Ramos (cell line): ENCODE measurements at regions not wholly inside any gene's neighbourhood (a gene's known extent, or its start where the extent isn't known, plus 50 kb on each side); places are given as distances from the start of the nearest gene placed in this dataset.

Experiments used
- in situ Hi-C: fragments of 300-500 bp; cut with MboI; formaldehyde crosslinking; loops from one replicate; pipeline ENCODE4 v1.14.3; 2022; ENCODE audit warnings: low sequenced_read_pairs; ENCODE audit not compliant: unreplicated experiment

DNA sequence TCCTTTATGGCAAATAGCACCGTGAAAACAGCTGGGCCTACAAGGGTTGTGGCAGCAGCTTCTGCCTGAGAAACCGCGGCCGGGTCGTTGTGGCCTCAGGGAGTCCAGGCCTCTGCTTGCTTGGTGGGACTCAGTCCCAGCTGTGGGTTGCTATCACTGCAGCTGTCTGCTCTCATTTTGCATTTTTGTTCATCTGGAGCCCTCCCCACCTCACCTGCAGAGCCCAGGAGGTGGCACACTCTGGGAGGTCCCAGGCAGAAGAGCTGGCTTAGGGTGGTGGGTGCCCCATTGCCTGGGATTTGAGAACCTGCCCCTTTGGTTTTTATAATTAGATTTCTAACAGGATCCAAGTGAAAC is 138.4 kb downstream of the GADD45G start:
- in situ Hi-C loops, result no loop called here

DNA sequence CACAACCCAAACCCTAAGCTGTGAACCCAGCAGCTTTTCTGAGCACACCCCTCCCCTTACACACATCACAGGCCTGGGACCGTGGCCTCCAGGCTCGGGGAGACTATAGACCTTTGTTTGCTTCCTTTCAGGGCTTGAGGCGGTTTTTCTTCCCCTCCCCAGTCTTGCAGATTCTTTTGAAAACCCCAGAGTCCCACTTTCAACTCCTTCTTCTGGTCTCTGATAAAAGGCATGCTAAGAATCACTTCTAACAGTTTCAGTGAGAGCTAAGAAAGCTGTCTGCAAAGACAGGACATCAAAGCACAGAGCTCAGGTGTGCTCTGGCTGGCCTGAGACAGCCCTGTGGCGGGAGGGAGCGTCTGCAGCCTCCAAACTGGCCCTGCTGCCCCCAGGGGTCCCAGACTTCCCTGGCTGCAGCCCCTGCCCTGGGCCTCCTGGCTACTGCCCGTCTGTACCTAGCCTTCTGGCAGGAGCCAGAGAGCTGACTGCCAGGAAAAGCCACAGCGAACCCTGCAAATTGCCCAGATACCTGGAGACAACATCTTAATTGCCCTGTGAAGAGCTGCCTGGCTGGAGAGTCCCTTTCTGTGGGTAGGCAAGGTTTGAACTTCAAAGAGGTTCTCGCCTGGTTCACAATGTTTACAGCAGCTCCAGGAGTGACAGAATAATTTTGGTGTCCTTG is 138.9 kb downstream of the GADD45G start:
- in situ Hi-C loops, result no loop called here

DNA sequence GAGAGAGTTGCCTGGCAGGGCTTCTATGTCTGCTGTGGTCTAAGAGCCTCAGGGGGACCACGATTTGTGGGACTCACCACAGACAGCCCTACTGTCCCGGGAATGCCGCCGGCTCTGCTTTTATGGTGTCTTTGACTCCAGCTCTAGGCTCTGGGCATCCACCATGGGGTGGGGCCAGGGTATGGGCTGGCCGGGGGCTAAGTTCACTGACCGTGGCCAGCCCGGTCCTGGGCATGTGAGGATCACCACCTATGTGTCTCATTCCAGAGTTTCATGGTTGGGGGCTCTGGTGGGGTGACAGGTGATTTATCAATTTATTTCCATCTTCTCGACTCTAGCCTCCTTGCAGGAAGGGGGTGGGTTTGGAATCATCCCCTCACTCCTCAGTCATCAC is 139.4 kb downstream of the GADD45G start:
- in situ Hi-C loops, result no loop called here

DNA sequence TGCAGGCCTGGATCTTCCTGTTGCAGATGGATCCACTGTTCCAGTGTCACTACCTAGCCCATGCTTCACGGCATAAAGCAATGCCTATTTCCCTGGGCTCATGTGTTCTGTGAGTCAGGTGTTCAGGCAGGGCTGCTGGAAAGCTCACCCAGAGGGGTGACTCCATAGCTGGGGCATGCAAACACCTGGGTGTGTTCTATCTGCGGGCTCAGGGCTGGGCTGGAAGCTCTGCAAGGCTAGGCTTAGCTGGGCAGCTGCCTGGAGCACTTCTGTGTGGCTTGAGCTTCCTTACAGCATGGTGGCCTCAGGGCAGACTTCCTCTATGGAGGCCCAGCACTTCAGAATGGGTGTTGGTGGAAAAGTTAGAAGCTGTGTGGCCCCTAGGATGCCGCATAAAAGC is 139.9 kb downstream of the GADD45G start:
- in situ Hi-C loops, result no loop called here

DNA sequence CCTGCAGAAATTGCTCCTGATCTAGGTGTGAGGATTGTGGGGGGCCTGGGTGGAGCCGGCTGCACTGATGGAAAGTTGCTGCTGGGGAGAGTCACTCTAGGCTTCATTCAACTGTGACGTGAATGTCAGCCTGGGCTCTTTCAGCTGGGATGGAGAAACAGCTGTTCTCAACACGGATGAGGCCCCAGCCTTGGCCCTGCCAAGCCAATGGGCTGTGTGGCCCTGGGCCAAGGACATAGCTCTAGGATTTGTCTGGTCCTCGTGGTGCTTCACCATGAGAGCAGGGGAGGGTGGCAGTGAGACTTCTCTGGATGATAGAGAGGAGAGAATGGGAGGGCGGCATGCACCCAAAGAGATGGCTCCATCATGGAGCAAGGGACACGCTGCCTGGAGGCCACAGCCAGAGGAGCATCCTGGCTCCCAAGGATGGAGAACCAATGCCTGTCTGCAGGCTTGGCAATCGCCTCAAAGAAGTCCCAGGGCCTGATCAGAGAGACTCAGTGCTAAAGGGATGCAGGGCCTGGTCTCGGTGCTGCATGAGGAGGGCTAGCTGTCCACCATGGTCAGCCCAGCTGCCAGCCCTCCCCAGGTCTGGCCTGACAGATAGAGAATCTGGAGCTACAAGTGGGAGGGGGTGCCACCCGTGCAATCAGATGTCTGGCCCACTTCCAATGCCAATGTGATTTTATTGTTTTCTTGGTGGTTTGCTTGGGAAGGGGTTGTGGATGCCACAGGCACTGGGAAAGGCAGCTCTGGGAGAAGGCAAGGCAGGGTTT is 141.0 kb downstream of the GADD45G start:
- in situ Hi-C loops, result no loop called here

DNA sequence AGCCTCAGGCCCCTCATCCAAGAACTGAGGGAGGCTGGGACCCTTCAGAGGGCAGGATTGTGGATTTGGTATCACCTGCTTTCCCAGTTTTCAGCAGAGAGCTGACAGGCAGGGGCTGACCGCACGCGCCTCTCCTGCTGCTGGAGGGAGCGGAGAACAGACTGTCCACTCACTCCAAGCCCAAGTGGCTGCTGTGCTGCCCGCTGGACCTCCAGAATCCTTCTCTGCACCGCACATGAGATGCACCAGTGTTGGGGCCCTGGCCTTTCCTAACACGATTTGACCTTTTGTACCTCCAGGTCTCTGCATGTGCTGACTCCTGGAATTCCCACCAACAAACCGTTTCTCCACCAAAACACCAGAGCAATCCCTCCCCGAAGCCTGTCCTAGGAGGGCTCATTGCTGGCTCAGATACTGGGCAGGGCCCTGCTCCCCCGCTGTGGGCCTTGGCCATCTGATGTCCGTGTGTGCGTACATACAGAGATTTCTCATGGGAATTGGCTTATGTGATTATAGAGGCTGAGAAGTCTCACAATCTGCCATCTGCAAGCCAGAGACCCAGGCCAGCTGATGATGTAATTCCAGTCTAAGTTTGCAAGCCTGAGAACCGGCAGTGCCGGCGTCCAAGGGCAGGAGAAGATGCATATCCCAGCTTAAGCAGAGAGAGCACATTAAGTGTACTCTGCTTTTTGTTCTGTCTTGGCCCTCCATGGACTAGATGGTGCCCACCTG is 141.7 kb downstream of the GADD45G start:
- in situ Hi-C loops, result no loop called here

DNA sequence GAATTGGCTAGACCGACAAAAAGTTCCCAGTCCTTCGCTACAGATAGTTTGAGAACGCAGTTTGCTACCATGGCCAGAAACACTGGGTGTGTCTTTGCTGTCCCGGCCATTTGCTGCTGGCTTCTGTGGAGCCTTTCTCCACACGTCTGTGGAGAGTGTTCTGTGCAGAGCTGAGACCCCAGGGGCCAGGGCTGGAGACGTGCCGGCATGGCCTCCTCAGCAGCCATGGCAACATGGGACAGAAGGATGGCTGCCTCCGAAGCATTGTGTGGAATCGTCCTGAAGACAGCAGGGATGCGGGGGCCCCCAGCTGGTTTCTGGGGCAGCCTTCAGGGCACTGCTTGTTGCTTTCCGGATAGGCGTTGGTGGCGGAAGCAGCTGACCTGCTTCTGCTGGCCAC is 142.8 kb downstream of the GADD45G start:
- in situ Hi-C loops, result no loop called here

DNA sequence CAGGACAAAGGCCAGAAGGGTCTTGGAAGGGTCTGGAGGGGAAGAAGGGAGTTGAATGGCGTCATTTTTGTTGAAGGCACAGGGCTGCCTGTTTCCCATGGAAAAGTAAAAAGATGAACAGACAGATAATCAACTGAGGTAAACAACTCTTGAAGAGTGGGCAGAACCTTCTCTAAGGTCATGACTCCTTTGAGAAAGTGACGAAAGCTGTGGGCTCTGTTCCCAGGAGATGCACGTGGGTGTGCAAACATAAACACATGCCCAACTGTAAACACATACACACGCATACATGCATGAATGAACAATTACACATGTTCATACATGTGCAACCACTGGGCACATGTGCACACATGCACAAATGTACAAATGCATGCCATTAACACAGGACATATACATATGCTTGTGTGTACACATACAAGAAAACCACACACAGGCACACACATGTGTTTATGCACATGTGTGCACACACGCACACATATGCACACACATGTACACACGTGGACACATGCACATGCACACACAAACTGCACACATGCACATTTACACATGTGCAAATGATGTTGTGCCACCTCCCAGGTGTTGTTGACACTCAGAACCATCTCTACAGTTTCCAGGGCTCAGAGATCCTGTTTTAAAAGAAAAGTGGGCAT is 143.3 kb downstream of the GADD45G start:
- in situ Hi-C loops, result no loop called here

DNA sequence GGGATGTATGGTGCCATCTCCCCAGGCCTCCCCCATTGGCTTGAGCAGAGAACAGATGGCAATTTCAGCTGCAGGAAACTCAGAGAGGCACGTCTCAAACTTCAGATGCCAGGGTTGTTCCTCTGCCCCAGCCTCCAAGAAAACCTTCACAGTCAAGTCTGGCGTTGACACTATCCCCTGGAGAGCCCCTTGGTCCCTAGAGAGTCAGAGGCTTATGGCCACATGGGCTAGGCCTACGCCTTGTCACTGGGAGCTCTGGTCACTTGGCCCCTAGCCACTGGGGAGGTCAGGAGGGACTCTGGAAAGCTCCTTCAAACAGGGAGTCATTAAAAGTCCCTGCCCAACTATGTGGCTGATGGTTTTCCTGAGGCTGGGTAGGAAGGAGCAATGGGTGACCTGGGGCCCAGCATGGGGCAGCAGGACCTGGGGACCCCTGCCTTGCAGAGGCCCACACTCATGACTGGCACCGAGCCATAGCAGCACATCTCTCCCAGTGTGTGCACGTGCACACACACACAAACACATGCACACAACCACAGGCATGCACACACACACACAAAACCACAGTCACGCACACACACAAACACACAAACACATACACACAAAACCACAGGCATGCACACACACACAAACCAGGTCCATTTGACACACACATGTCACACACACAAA is 144.2 kb downstream of the GADD45G start:
- in situ Hi-C loops, result no loop called here

DNA sequence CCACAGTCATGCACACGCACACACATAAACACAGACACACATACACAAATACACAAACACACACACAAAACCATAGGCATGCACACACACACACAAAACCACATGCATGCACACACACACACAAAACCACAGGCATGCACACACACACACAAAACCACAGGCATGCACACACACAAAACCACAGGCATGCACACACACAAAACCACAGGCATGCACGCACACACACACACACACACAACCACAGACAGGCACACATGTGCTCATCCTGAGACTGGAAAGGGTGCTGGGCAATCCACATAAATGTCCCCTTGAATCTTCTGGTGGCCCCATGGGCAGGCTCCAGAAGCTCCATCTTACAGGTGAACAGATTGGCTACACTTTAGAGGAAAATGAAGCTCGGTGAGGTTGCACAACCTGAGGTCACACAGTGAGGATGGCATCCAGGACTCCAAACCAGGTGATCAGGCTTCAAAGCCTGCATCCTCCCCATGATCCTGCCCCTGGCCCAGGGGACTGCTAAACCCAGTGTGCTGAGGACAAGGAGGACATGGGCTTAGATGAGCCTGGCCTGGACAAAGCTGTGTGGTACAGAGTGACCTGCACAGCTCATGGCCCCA is 144.8 kb downstream of the GADD45G start:
- in situ Hi-C loops, result no loop called here

DNA sequence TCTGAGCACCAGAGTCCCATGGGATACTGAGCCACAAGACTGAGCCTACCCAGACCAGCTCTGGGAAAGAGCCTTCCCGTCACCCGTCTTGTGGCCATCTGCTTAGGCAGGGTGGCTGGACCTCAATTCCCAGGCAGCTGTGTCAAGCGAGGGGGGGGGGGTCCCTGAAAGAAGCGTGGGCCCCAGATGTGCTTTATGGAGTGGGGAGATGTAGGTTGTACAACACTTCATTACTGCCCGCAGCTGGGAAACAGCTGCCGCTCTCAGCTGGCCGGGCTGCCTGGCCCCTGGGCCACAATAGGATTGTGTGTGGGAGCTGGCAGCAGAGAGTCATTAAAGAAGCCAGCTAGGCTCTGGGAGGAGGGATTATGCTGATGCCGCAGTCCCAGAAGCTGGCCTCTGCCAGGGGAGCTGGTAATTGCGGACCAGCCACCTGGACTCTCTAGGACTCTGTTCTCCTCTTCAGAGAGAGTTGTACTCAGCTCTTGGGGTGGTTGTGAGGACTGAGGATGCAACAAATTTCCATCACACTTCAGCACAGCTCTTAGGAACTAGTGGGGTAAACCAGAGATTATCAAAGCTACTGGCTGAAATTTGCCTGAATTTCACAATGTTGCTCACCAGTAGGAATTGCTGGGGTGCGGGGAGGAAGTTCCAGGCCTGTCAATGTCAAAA is 145.4 kb downstream of the GADD45G start:
- in situ Hi-C loops, result no loop called here

DNA sequence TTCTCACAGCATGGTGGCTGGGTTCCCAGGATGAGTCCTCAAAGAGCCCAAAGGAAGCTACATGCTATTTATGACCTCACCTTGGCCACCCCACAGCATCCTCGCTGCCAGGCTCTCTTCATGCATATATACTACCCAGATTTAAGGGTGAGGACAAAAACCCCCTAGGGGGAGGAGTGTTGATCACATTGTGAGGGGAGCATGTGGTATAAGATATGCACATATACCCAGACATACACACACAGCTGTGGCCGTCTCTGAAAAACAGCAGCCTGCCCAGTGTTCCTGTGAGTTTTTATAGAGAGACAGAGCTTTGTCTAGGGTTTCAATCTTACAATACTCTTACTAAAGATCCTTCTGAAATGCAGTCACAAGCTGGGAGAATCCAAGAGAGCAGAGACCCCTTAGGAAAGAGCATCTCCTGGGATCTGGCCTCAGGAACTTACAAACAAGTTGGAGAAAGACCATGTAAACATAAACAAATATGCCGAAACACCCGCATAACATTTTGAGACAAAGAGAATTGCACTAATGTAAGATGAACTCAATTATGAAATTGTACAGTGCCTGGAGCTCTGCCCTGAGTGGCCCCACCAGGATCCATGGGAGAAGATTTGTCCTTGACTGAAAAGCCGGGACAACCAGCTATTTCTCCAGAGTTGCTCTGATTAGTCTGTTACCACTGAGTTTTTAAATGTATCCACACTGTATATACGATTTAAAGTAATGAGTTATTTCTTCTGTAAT is 146.4 kb downstream of the GADD45G start:
- in situ Hi-C loops, result no loop called here

DNA sequence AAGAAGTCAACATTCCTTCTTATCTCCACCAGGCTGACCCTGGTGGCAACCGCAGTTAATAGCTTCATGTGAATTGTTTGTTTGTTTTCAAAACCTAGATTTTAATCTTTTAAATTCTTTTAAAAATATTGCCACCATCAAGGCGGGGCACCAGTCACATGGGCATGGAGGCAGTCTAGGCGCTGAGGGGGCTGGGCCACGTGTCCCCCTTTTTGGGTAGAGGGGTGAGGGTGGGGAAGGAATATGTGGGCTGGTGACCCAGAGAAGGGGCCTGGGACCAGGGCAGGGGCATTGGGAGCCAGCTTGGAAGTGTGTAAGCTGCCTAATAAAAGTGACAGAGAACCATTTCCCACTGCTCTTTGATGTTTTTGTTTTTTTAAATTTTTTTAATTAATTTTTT is 147.3 kb downstream of the GADD45G start:
- in situ Hi-C loops, result no loop called here

DNA sequence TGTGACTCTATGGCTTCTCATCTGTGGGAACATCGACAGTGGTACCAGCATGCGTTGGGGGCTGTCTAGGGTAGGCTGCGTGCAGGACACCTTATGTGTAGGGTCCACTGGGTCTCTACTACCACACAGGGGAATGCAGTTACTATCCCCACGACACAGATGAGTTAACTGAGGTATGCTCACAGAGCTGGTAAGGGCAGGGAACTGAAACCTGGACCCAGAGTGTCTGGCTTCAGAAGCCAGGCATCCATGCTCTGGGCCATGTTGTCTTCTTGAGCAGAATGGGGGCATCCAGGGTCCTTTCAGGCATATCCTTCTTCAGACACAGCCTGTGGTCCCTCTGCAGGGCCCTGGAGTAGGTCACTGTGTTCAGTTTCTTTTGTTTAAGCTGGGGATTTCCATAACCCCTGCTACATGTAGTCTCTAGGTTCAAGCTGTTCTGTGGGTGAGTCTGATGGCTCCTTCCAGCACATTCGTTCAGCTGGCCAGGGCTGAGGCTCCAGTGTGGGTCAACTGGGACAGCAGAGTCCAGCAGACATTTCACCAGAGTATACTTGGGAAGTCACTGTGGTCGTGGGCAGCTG is 148.8 kb downstream of the GADD45G start:
- in situ Hi-C loops, result no loop called here

DNA sequence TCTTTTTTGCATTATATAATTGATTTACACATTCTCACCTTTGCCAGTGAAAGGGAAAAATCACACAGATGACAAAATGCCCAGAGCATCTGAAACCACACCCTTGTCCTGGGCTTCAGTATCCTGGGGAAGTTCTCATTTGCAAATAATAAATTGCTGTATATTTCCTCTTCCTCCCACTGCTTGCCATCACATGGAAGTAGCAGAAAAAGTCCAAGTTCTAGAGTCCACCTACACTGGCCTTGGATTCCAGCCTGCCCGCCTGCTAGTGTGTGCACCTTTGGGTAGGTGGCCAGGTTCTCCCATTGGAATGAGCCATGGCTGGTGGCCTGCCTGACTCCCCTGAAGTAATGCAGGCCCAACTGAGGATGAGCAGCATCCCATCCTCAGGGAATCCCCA is 149.4 kb downstream of the GADD45G start:
- in situ Hi-C loops, result no loop called here

DNA sequence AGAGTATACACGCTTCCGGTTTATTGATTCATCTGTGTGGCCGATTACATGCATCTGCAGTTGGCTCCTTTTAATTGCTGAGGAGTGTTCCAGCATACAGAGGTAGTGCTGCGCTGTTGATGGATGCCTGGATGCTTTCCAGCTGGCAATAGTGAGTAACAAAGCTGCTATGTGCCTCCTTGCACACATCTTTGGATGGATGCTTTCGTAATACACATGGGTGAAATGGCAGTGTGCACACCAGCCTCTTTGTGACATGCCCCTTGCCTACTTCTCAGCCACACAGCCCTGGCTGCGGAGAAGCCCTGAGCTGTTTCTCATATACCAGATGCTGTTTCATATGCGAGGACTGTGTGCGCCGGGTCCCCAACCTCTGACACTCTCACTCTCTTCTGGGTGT is 151.0 kb downstream of the GADD45G start:
- in situ Hi-C loops, result no loop called here

DNA sequence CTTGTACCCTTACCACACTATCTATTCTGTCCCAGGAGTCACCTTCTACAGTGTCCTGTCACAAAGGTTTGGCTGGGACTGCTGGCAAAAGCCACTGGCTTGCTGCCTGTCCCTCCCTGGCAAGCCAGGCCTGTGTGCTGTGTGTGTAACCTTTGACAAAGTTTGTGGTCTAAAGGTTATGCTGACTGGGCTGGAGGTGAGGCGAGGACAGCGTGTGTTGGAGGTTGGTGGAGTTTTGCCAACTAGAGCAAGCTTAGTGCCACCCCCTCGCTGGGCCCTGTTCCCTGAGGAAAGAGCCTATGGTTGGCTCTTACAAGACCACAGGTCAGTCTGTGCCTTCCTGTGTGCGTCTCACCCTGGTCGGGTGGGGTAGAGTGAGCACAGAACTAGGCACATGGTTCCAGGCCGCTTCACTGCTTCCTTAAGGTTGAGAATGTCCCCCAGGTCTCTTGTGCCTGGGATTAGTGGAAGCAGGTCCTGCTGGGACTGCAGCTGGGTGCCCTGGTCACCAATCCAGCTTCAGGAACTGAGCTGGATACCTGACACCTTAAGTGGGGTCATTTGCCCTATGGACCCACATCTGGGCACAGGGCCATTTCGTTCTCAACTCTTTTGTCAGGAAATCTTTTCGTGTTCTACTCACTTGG is 152.2 kb downstream of the GADD45G start:
- in situ Hi-C loops, result no loop called here
